Suprapubic skin (tissue), 4 donors: ENCODE measurements at regions not wholly inside any gene's neighbourhood (a gene's known extent, or its start where the extent isn't known, plus 50 kb on each side); places are given as distances from the start of the nearest gene placed in this dataset.

Source experiments
- POLR2A ChIP-seq, 2 donors: fragments of 450-650 bp; IDR thresholded peaks; one replicate each; pipeline ENCODE4 v1.6.1; 2017; ENCODE audit warnings: antibody characterized with exemption in 2 of 2, mild to moderate bottlenecking in 2 of 2, moderate library complexity in 2 of 2
- POLR2AphosphoS5 ChIP-seq, 3 donors: sonication (generic); formaldehyde crosslinking; IDR thresholded peaks; one replicate each; pipeline ENCODE4 v1.6.1; 2017; ENCODE audit warnings: antibody characterized with exemption in 3 of 3
- TF ChIP-seq, protein P1 (sequence below), 2 donors: fragments of 200-600 bp in 1 of 2; fragments of 450-650 bp in 1 of 2; sonication (generic) in 1 of 2; IDR thresholded peaks; one replicate each; pipeline ENCODE4 v1.5.1; 2016 to 2019; ENCODE audit warnings: antibody characterized with exemption in 2 of 2, mild to moderate bottlenecking in 1 of 2, moderate library complexity in 1 of 2

DNA sequence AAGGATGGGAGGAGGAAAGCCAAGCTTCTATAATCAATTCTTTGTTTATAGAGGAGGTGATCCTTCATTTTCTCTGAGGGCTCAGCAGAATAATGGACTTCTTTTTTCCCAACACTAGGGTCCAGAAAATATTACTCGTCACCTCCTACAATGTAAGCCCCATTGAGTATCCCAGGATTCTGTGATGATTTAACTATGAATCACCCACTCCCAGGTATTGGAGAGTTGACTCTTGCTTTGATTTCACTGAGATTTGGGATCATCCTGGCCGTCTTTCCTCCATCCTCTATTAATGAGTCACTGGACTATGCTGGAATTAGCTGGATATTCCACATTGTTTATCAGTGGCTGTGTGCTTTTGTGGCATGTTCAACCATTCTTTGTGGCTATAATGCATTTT is 452.0 kb downstream of the NPIPA7 start:
- TF ChIP-seq POLR2AphosphoS5 (IDR thresholded peaks at IDR 0.05) (no peak), POLR2A (IDR thresholded peaks at IDR 0.05) (no peak)
- TF ChIP-seq, protein P1, sequence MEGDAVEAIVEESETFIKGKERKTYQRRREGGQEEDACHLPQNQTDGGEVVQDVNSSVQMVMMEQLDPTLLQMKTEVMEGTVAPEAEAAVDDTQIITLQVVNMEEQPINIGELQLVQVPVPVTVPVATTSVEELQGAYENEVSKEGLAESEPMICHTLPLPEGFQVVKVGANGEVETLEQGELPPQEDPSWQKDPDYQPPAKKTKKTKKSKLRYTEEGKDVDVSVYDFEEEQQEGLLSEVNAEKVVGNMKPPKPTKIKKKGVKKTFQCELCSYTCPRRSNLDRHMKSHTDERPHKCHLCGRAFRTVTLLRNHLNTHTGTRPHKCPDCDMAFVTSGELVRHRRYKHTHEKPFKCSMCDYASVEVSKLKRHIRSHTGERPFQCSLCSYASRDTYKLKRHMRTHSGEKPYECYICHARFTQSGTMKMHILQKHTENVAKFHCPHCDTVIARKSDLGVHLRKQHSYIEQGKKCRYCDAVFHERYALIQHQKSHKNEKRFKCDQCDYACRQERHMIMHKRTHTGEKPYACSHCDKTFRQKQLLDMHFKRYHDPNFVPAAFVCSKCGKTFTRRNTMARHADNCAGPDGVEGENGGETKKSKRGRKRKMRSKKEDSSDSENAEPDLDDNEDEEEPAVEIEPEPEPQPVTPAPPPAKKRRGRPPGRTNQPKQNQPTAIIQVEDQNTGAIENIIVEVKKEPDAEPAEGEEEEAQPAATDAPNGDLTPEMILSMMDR (IDR thresholded peaks at IDR 0.05): no peak
